Breast epithelium (tissue), 3 donors: ENCODE measurements at regions not wholly inside any gene's neighbourhood (a gene's known extent, or its start where the extent isn't known, plus 50 kb on each side); places are given as distances from the start of the nearest gene placed in this dataset.

Source experiments
- CTCF ChIP-seq, 3 donors: fragments of 450-650 bp; IDR thresholded peaks; one replicate each; pipeline ENCODE4 v1.5.1; 2016 to 2017; ENCODE audit warnings: antibody characterized with exemption in 3 of 3, mild to moderate bottlenecking in 3 of 3, moderate library complexity in 3 of 3
- POLR2AphosphoS5 ChIP-seq, 3 donors: sonication (generic); formaldehyde crosslinking; IDR thresholded peaks; one replicate each; pipeline ENCODE4 v1.6.1; 2017; ENCODE audit warnings: antibody characterized with exemption in 3 of 3

- TF ChIP-seq CTCF (IDR thresholded peaks at IDR 0.05) = no peak
- no peak for TF ChIP-seq POLR2AphosphoS5 (IDR thresholded peaks at IDR 0.05)
Observed at GRCh38 chr20:47406849-47407682, 50.6 kb upstream of the ZMYND8 start.
